HepG2 (cell line): ENCODE measurements at regions not wholly inside any gene's neighbourhood (a gene's known extent, or its start where the extent isn't known, plus 50 kb on each side); places are given as distances from the start of the nearest gene placed in this dataset.

Experiments
- ATAC-seq: fragments of 200-7000 bp; cut with Tn5 transposase; 3 replicates; pipeline ENCODE4 v1.9.1; 2020; ENCODE audit warnings: mild to moderate bottlenecking, moderate library complexity
- BruUV-seq: library from RNA; stranded (reverse); fragments of 400-500 nt; replicated peaks from 2 replicates; lab custom pipeline; 2021; lab: Mats Ljungman, UMichigan
- CTCF ChIA-PET: fragments of 300-600 bp; formaldehyde crosslinking; extraction: SDS; loops from one replicate; lab custom pipeline; 2021; ENCODE audit warnings: low total read pairs, inconsistent platforms, low intra/inter-chr PET ratio; lab: Yijun Ruan, JAX
- POLR2A ChIA-PET: fragments of 350-600 bp; sonication (Branson Sonifier 250); formaldehyde crosslinking; loops from one replicate; lab custom pipeline; 2020; ENCODE audit warnings: antibody characterized with exemption, inconsistent platforms; lab: Yijun Ruan, JAX
- DNase-seq: peaks from one replicate; pipeline ENCODE4 v3.0.0-alpha.2; 2015; ENCODE audit warnings: low spot score
- FAIRE-seq: peaks from 3 replicates; lab custom pipeline; 2011; peaks lifted over from hg19 to GRCh38; lab: Jason Lieb, UNC
- H2AFZ ChIP-seq: one replicate; pipeline ENCODE4 v1.6.1; 2011; ENCODE audit warnings: low read length, inconsistent platforms
- H3K27ac ChIP-seq: fragments of 300-600 bp; 3 replicates; pipeline ENCODE4 v1.8.0; 2011; ENCODE audit warnings: mixed run types, mild to moderate bottlenecking, mixed read lengths, low read length, inconsistent platforms; ENCODE audit not compliant: insufficient read depth; ENCODE audit errors: extremely low read length
- H3K27me3 ChIP-seq, 2 experiments: fragments of 200-600 bp in 1 of 2; 2 replicates in 1 of 2; 3 replicates in 1 of 2; pipeline versions ENCODE4 v1.6.0 to v1.8.0; 2011; ENCODE audit warnings: low read length in 2 of 2, mild to moderate bottlenecking in 2 of 2, moderate library complexity in 2 of 2, inconsistent platforms in 1 of 2; ENCODE audit not compliant: insufficient read depth in 2 of 2, control insufficient read depth in 1 of 2
- H3K36me3 ChIP-seq, 2 experiments: fragments of 200-600 bp in 1 of 2; replicated peaks in 1 of 2; 2 replicates in 1 of 2; 3 replicates in 1 of 2; pipeline versions ENCODE4 v1.5.1 to v1.8.0; 2011; ENCODE audit warnings: low read length in 2 of 2, inconsistent platforms in 1 of 2; ENCODE audit not compliant: insufficient read depth in 2 of 2, control insufficient read depth in 1 of 2
- H3K4me1 ChIP-seq: 2 replicates; pipeline ENCODE4 v1.5.1; 2012; ENCODE audit warnings: low read length, inconsistent platforms; ENCODE audit not compliant: insufficient read depth
- H3K4me2 ChIP-seq: 2 replicates; pipeline ENCODE4 v1.6.0; 2011; ENCODE audit warnings: low read depth, low read length, inconsistent platforms
- H3K4me3 ChIP-seq, 3 experiments: fragments of 200-600 bp in 1 of 3; sonication (generic), shearing (Covaris generic) in 1 of 3; replicated peaks in 1 of 3; 2 replicates each; pipeline ENCODE4 v1.5.1; 2011 to 2016; ENCODE audit warnings: low read length in 3 of 3, inconsistent platforms in 2 of 3, low read depth in 2 of 3, mild to moderate bottlenecking in 2 of 3, control low read depth in 1 of 3, mixed read lengths in 1 of 3; ENCODE audit not compliant: insufficient read depth in 1 of 3
- H3K79me2 ChIP-seq: one replicate; pipeline ENCODE4 v1.6.1; 2011; ENCODE audit warnings: low read length, inconsistent platforms; ENCODE audit not compliant: insufficient read depth
- H3K9ac ChIP-seq: 2 replicates; pipeline ENCODE4 v1.6.0; 2011; ENCODE audit warnings: mild to moderate bottlenecking, low read depth, low read length, inconsistent platforms; ENCODE audit not compliant: insufficient read depth
- H3K9me3 ChIP-seq: 2 replicates; pipeline ENCODE4 v1.5.1; 2012; ENCODE audit warnings: mild to moderate bottlenecking, low read length
- H4K20me1 ChIP-seq: 2 replicates; pipeline ENCODE4 v1.6.0; 2011; ENCODE audit warnings: inconsistent platforms, mild to moderate bottlenecking, low read length, moderate library complexity; ENCODE audit not compliant: insufficient read depth
- CEBPG ChIP-seq: IDR thresholded peaks from 2 replicates; pipeline ENCODE4 v1.6.1; 2016
- FOSL1 ChIP-seq: sonication (generic); formaldehyde crosslinking; IDR thresholded peaks from 2 replicates; pipeline ENCODE4 v1.9.0; 2021; ENCODE audit warnings: missing genetic modification reagents, borderline replicate concordance
- HDAC1 ChIP-seq: sonication (generic); formaldehyde crosslinking; IDR thresholded peaks from 2 replicates; pipeline ENCODE4 v1.5.1; 2020; ENCODE audit warnings: mild to moderate bottlenecking, missing genetic modification reagents
- KLF11 ChIP-seq: IDR thresholded peaks from 2 replicates; pipeline ENCODE4 v1.6.1; 2016; ENCODE audit warnings: missing compliant biosample characterization
- PHB2 ChIP-seq: fragments of 450-650 bp; IDR thresholded peaks from 2 replicates; pipeline ENCODE4 v1.6.1; 2018; ENCODE audit not compliant: partially characterized antibody
- POGZ ChIP-seq: sonication (generic); formaldehyde crosslinking; IDR thresholded peaks from 2 replicates; pipeline ENCODE4 v1.4.0; 2020; ENCODE audit warnings: mild to moderate bottlenecking, missing genetic modification reagents
- SMC3 ChIP-seq: IDR thresholded peaks from 2 replicates; pipeline ENCODE4 v1.6.1; 2011; ENCODE audit warnings: low read length, improper control_type of control experiment
- TGIF2 ChIP-seq: IDR thresholded peaks from 2 replicates; pipeline ENCODE4 v1.6.1; 2016; ENCODE audit warnings: control low read depth, missing compliant biosample characterization
- ZMYM2 ChIP-seq: sonication (generic); formaldehyde crosslinking; IDR thresholded peaks from 2 replicates; pipeline ENCODE4 v1.8.0; 2022; ENCODE audit warnings: mild to moderate bottlenecking, missing genetic modification reagents
- ZNF234 ChIP-seq: sonication (generic); formaldehyde crosslinking; conservative IDR thresholded peaks from 2 replicates; pipeline ENCODE4 v1.5.1; 2020; ENCODE audit warnings: mild to moderate bottlenecking, missing genetic modification reagents
- ZNF367 ChIP-seq: sonication (generic); formaldehyde crosslinking; IDR thresholded peaks from 2 replicates; pipeline ENCODE4 v1.4.0; 2020; ENCODE audit warnings: missing genetic modification reagents, borderline replicate concordance
- ZNF569 ChIP-seq: sonication (generic); formaldehyde crosslinking; IDR thresholded peaks from 2 replicates; pipeline ENCODE4 v1.5.0; 2020; ENCODE audit warnings: mild to moderate bottlenecking, missing genetic modification reagents, moderate library complexity, borderline replicate concordance
- WGBS: methylation state at CpG from one replicate; pipeline ENCODE4 v1.1.6; 2017; ENCODE audit warnings: low lambda C conversion rate; 5-methylcytosine and 5-hydroxymethylcytosine counted together
- in situ Hi-C: cut with HindIII; loops from 2 replicates; pipeline ENCODE4 v1.10.0; 2017; ENCODE audit warnings: low pct_unique_long_range_greater_than_20kb; ENCODE audit not compliant: extremely low pct_ligation_motif_present
- intact Hi-C: fragments of 100-400 bp; cut with micrococcal nuclease; formaldehyde crosslinking; loops from one replicate; pipeline ENCODE4 v1.10.0; 2022; ENCODE audit not compliant: unreplicated experiment
- TF ChIP-seq, protein P1 (sequence below): fragments of 450-650 bp; IDR thresholded peaks from 2 replicates; pipeline ENCODE4 v1.6.1; 2016
- TF ChIP-seq, protein P2 (sequence below): sonication (generic); formaldehyde crosslinking; IDR thresholded peaks from 2 replicates; pipeline ENCODE4 v1.8.0; 2022; ENCODE audit warnings: mild to moderate bottlenecking, missing genetic modification reagents; ENCODE audit not compliant: insufficient replicate concordance
- TF ChIP-seq, protein P3 (sequence below): sonication (generic); formaldehyde crosslinking; IDR thresholded peaks from 2 replicates; pipeline ENCODE4 v1.4.0; 2020; ENCODE audit warnings: low read depth, missing genetic modification reagents
- TF ChIP-seq, protein P4 (sequence below): sonication (generic); formaldehyde crosslinking; IDR thresholded peaks from 2 replicates; pipeline ENCODE4 v1.8.0; 2022; ENCODE audit warnings: missing genetic modification reagents, mild to moderate bottlenecking, borderline replicate concordance

DNA sequence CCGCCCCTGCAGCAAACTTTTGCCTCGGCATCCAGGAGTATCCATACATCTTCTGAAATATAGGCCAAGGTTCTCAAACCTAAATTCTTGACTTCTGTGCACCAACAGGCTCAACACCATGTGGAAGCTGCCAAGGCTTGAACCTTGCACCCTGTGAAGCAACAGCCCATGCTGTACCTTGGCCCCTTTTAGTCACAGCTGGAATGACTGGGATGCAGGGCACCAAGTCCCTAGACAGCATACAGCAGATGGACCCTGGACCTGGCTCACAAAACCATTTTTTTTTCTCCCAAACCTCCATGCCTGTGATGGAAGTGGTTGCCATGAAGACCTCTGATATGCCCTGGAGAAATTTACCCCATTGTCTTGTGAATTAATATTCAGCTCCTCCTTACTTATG is 233.8 kb upstream of the KCND2 start:
- Histone ChIP-seq H3K4me2 (no peak overlapping the region), H3K27ac (no peak overlapping the region), H3K4me3 (no peak overlapping the region), H3K9me3 (peaks cover 40% of the 10 kb centered on the region), H3K79me2 (no peaks in the 10 kb centered on the region), H3K36me3 (no peaks in the 10 kb centered on the region), H2AFZ (no peak overlapping the region), H4K20me1 (no peaks in the 10 kb centered on the region), H3K4me1 (no peaks in the 10 kb centered on the region), H3K9ac (no peak overlapping the region), H3K27me3 (no peaks in the 10 kb centered on the region)
- intact Hi-C loops = no loop called here
- 0% methylated on average over 2 of the region's 2 CpGs for WGBS
- in situ Hi-C loops = no loop called here
- ChIA-PET CTCF (no interaction called here), POLR2A (no interaction called here)
- no TSS peak for BruUV-seq
- DNase-seq (peak; percentile 15), FAIRE-seq (no peak), ATAC-seq (peak; percentile 57)
- TF ChIP-seq SMC3 = no peak
- TF ChIP-seq CEBPG (CRISPR knock-in tag) = peak; percentile 37; the same call in 1 of the 2 replicates
- TF ChIP-seq ZNF367 (CRISPR knock-in tag) = no peak
- TF ChIP-seq, protein P1, sequence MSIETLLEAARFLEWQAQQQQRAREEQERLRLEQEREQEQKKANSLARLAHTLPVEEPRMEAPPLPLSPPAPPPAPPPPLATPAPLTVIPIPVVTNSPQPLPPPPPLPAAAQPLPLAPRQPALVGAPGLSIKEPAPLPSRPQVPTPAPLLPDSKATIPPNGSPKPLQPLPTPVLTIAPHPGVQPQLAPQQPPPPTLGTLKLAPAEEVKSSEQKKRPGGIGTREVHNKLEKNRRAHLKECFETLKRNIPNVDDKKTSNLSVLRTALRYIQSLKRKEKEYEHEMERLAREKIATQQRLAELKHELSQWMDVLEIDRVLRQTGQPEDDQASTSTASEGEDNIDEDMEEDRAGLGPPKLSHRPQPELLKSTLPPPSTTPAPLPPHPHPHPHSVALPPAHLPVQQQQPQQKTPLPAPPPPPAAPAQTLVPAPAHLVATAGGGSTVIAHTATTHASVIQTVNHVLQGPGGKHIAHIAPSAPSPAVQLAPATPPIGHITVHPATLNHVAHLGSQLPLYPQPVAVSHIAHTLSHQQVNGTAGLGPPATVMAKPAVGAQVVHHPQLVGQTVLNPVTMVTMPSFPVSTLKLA = no peak
- TF ChIP-seq ZMYM2 (CRISPR knock-in tag) = no peak
- TF ChIP-seq ZNF234 (CRISPR knock-in tag) = no peak
- TF ChIP-seq, protein P2, sequence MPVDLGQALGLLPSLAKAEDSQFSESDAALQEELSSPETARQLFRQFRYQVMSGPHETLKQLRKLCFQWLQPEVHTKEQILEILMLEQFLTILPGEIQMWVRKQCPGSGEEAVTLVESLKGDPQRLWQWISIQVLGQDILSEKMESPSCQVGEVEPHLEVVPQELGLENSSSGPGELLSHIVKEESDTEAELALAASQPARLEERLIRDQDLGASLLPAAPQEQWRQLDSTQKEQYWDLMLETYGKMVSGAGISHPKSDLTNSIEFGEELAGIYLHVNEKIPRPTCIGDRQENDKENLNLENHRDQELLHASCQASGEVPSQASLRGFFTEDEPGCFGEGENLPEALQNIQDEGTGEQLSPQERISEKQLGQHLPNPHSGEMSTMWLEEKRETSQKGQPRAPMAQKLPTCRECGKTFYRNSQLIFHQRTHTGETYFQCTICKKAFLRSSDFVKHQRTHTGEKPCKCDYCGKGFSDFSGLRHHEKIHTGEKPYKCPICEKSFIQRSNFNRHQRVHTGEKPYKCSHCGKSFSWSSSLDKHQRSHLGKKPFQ = no peak
- TF ChIP-seq FOSL1 (CRISPR knock-in tag) = no peak
- TF ChIP-seq KLF11 (CRISPR knock-in tag) = no peak
- TF ChIP-seq, protein P3, sequence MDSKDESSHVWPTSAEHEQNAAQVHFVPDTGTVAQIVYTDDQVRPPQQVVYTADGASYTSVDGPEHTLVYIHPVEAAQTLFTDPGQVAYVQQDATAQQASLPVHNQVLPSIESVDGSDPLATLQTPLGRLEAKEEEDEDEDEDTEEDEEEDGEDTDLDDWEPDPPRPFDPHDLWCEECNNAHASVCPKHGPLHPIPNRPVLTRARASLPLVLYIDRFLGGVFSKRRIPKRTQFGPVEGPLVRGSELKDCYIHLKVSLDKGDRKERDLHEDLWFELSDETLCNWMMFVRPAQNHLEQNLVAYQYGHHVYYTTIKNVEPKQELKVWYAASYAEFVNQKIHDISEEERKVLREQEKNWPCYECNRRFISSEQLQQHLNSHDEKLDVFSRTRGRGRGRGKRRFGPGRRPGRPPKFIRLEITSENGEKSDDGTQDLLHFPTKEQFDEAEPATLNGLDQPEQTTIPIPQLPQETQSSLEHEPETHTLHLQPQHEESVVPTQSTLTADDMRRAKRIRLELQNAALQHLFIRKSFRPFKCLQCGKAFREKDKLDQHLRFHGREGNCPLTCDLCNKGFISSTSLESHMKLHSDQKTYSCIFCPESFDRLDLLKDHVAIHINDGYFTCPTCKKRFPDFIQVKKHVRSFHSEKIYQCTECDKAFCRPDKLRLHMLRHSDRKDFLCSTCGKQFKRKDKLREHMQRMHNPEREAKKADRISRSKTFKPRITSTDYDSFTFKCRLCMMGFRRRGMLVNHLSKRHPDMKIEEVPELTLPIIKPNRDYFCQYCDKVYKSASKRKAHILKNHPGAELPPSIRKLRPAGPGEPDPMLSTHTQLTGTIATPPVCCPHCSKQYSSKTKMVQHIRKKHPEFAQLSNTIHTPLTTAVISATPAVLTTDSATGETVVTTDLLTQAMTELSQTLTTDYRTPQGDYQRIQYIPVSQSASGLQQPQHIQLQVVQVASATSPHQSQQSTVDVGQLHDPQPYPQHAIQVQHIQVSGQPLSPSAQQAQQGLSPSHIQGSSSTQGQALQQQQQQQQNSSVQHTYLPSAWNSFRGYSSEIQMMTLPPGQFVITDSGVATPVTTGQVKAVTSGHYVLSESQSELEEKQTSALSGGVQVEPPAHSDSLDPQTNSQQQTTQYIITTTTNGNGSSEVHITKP (CRISPR knock-in tag) = no peak
- TF ChIP-seq POGZ (CRISPR knock-in tag) = no peak
- TF ChIP-seq HDAC1 (CRISPR knock-in tag) = no peak
- no peak for TF ChIP-seq ZNF569 (CRISPR knock-in tag)
- TF ChIP-seq, protein P4, sequence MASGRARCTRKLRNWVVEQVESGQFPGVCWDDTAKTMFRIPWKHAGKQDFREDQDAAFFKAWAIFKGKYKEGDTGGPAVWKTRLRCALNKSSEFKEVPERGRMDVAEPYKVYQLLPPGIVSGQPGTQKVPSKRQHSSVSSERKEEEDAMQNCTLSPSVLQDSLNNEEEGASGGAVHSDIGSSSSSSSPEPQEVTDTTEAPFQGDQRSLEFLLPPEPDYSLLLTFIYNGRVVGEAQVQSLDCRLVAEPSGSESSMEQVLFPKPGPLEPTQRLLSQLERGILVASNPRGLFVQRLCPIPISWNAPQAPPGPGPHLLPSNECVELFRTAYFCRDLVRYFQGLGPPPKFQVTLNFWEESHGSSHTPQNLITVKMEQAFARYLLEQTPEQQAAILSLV (CRISPR knock-in tag) = no peak
- TF ChIP-seq PHB2 = no peak
- no peak for TF ChIP-seq TGIF2 (CRISPR knock-in tag)
